Mucosa of descending colon (tissue), 3 donors: ENCODE measurements at regions not wholly inside any gene's neighbourhood (a gene's known extent, or its start where the extent isn't known, plus 50 kb on each side); places are given as distances from the start of the nearest gene placed in this dataset.

Experiments used
- ATAC-seq: fragments of 200-7000 bp; cut with Tn5 transposase; one replicate; pipeline ENCODE4 v1.9.1; 2020; ENCODE audit warnings: mild to moderate bottlenecking, moderate library complexity
- DNase-seq, 3 donors: peaks; one replicate each; pipeline ENCODE4 v3.0.0-alpha.2; 2020
- H3K36me3 ChIP-seq: fragments of 200-600 bp; one replicate; pipeline ENCODE4 v1.8.0; 2021; ENCODE audit warnings: low read depth, mild to moderate bottlenecking
- H3K4me1 ChIP-seq: fragments of 200-600 bp; one replicate; pipeline ENCODE4 v1.8.0; 2021; ENCODE audit warnings: low read depth, mild to moderate bottlenecking
- H3K4me3 ChIP-seq: fragments of 200-600 bp; one replicate; pipeline ENCODE4 v1.8.0; 2021; ENCODE audit warnings: mild to moderate bottlenecking
- H3K9me3 ChIP-seq: fragments of 200-600 bp; one replicate; pipeline ENCODE4 v1.8.0; 2021; ENCODE audit warnings: mild to moderate bottlenecking
- intact Hi-C, 2 donors: fragments of 100-400 bp; cut with DNase I in 1 of 2; cut with micrococcal nuclease in 1 of 2; formaldehyde crosslinking; loops; one replicate each; pipeline versions ENCODE4 v1.11.0 to v1.11.1; 2022; cut with DNase I, micrococcal nuclease
- TF ChIP-seq, protein P1 (sequence below): fragments of 200-600 bp; IDR thresholded peaks from one replicate; pipeline ENCODE4 v1.8.0; 2022; ENCODE audit warnings: antibody characterized with exemption, mild to moderate bottlenecking
- donor health status: DM: no; HTN: no; CAD: no; lungs with moderate emphysema.
- donor health status: DM: no; HTN: no; CAD: no.
- donor health status: DM: no; HTN: yes; CAD: no.

DNA sequence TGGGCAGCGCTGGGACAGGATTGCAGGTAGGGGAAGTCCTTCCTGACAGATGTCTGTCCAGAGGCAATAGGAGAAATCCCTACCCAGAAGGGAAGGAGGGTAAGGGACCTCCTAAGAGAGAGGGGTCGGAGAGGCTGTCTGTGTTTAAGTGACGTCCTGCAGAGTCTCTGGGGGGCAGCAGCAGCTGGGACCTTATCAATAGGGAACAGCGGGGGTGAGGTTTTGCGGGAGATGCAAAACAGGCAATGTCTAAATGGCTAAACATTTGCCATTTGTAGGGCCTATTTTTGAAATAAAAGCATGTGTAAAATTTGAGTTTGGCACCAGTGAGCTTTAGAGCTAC is 108.7 kb upstream of the HS6ST1 start:
- Histone ChIP-seq H3K36me3 (no peaks in the 10 kb centered on the region), H3K9me3 (peaks cover 5% of the 10 kb centered on the region), H3K4me3 (no peak overlapping the region), H3K4me1 (no peaks in the 10 kb centered on the region)
- DNase-seq: peak in 1 of 3 donors; percentile 4
- TF ChIP-seq, protein P1, sequence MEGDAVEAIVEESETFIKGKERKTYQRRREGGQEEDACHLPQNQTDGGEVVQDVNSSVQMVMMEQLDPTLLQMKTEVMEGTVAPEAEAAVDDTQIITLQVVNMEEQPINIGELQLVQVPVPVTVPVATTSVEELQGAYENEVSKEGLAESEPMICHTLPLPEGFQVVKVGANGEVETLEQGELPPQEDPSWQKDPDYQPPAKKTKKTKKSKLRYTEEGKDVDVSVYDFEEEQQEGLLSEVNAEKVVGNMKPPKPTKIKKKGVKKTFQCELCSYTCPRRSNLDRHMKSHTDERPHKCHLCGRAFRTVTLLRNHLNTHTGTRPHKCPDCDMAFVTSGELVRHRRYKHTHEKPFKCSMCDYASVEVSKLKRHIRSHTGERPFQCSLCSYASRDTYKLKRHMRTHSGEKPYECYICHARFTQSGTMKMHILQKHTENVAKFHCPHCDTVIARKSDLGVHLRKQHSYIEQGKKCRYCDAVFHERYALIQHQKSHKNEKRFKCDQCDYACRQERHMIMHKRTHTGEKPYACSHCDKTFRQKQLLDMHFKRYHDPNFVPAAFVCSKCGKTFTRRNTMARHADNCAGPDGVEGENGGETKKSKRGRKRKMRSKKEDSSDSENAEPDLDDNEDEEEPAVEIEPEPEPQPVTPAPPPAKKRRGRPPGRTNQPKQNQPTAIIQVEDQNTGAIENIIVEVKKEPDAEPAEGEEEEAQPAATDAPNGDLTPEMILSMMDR: no peak
- ATAC-seq: no peak
- intact Hi-C loops: no loop called here

- no peak overlapping the region for H3K4me3 ChIP-seq
- no peak for DNase-seq
- H3K9me3 ChIP-seq: peaks cover 5% of the 10 kb centered on the region
- ATAC-seq: no peak
- H3K4me1 ChIP-seq: no peaks in the 10 kb centered on the region
- TF ChIP-seq, protein P1: no peak
- intact Hi-C loops: no loop called here
- no peaks in the 10 kb centered on the region for H3K36me3 ChIP-seq
Measured at GRCh38 chr2:128428415-128428814, 109.7 kb upstream of the HS6ST1 start.

GRCh38 chr2:128432423-128432822 is 113.8 kb upstream of the HS6ST1 start:
- TF ChIP-seq, protein P1: no peak
- no peaks in the 10 kb centered on the region for H3K4me1 ChIP-seq
- intact Hi-C loops: no loop called here
- no peaks in the 10 kb centered on the region for H3K36me3 ChIP-seq
- no peak for DNase-seq
- ATAC-seq: no peak
- no peak overlapping the region for H3K4me3 ChIP-seq
- H3K9me3 ChIP-seq: peaks cover 5% of the 10 kb centered on the region

- DNase-seq (no peak), ATAC-seq (no peak)
- H3K4me3 ChIP-seq: no peak overlapping the region
- TF ChIP-seq, protein P1: no peak
- H3K4me1 ChIP-seq: no peaks in the 10 kb centered on the region
- H3K36me3 ChIP-seq: no peaks in the 10 kb centered on the region
- peaks cover 5% of the 10 kb centered on the region for H3K9me3 ChIP-seq
- intact Hi-C loops: no loop called here
Measured at GRCh38 chr2:128433911-128434550, 115.4 kb upstream of the HS6ST1 start.

DNA sequence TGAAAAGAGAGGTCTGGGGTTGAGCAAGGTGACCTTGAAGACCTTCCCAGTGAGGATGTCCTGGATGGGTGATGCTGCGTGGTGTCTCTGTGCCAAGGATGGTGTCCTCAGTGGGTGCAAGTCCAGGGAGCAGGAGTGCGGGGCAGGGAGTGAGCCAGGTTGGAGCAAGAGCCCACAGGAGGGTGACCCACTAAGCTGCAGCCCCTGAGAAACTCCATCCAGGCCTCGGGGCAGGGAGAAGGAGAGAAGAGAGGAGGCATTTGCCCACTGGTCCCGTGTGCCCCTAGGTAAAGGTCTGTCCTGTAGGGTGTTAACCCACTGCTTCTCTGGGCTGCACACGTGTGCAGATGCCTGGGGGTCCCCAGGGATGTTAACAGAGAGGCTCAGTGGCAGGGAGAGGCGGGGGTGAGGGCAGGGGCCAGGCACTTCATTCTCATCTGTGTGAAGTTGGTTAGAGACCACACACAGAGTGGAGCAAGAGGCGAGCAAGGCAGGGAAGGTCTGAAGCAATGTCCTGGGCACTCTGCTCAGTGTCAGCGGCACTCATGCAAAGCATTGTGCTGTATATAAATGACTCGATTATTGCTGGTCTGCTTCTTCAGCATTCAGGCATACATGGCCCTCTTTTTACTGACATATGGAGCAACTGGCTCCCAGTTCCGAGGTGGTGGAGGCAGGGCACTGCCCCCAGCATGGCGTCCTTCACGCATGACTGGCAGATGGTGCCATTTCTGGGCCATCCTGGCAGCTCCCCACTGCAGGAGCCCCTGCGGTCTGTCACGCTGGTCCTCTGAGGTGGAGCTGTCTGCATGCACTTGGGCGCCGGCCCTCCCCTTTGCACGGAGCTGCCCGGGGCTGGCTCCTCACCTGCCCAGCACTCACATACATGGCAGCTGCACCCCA is 117.2 kb upstream of the HS6ST1 start:
- intact Hi-C loops: no loop called here
- TF ChIP-seq, protein P1: no peak
- no peaks in the 10 kb centered on the region for H3K4me1 ChIP-seq
- no peaks in the 10 kb centered on the region for H3K9me3 ChIP-seq
- ATAC-seq: no peak
- DNase-seq: no peak
- no peaks in the 10 kb centered on the region for H3K36me3 ChIP-seq
- H3K4me3 ChIP-seq: no peak overlapping the region
